Vagina (tissue), 2 donors: ENCODE measurements at regions not wholly inside any gene's neighbourhood (a gene's known extent, or its start where the extent isn't known, plus 50 kb on each side); places are given as distances from the start of the nearest gene placed in this dataset.

Source experiments
- DNase-seq, 2 donors: peaks; one replicate each; pipeline ENCODE4 v3.0.0-alpha.2; 2017; ENCODE audit errors: extremely low spot score in 2 of 2
- H3K27ac ChIP-seq: fragments of 200-600 bp; sonication (generic); one replicate; pipeline ENCODE4 v1.5.1; 2019
- H3K27me3 ChIP-seq: fragments of 200-600 bp; sonication (generic); one replicate; pipeline ENCODE4 v1.5.1; 2019
- H3K36me3 ChIP-seq, 2 donors: fragments of 200-600 bp; sonication (generic); one replicate each; pipeline ENCODE4 v1.5.1; 2017 to 2019
- H3K4me1 ChIP-seq: fragments of 200-600 bp; sonication (generic); one replicate; pipeline ENCODE4 v1.5.1; 2019
- H3K4me3 ChIP-seq, 2 donors: fragments of 200-600 bp; sonication (generic); 1 replicate in 1 of 2; 2 replicates in 1 of 2; pipeline ENCODE4 v1.5.1; 2016 to 2019
- H3K9me3 ChIP-seq: fragments of 200-600 bp; sonication (generic); one replicate; pipeline ENCODE4 v1.5.1; 2019
- POLR2A ChIP-seq, 2 donors: fragments of 450-650 bp; IDR thresholded peaks; one replicate each; pipeline ENCODE4 v1.6.1; 2017; ENCODE audit warnings: antibody characterized with exemption in 2 of 2, mild to moderate bottlenecking in 2 of 2, moderate library complexity in 2 of 2
- POLR2AphosphoS5 ChIP-seq, 2 donors: sonication (generic); formaldehyde crosslinking; IDR thresholded peaks; one replicate each; pipeline ENCODE4 v1.9.0; 2017; ENCODE audit warnings: antibody characterized with exemption in 2 of 2, mild to moderate bottlenecking in 2 of 2, low read depth in 1 of 2; ENCODE audit not compliant: insufficient read depth in 1 of 2
- intact Hi-C: fragments of 100-400 bp; cut with DNase I; formaldehyde crosslinking; loops from one replicate; pipeline ENCODE4 v1.15.1; 2023
- TF ChIP-seq, protein P1 (sequence below), 3 experiments: fragments of 450-650 bp in 2 of 3; fragments of 200-600 bp in 1 of 3; sonication (generic) in 1 of 3; IDR thresholded peaks; one replicate each; pipeline ENCODE4 v1.5.1; 2017 to 2019; ENCODE audit warnings: antibody characterized with exemption in 3 of 3, mild to moderate bottlenecking in 2 of 3, moderate library complexity in 2 of 3

DNA sequence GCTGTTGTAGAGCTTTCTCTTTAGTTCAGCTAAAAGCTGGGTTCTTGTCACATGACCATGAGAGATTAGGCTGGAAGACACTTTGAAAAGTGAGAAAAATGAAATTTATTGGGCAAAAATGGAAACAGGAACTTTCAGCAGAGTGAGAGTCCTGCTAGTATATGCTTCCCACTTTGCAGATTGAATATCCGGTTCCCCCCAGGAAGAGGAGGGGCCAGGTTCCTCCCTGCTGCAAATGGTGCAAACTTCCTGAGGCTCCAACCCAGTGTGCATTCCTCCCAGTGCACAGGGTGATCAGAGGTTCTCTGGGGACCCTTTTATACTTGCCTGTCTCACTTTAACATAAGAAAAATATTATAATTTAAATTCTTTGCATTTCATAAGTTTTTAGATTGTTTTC lies 119.9 kb upstream of the SPIN4 start:
- intact Hi-C loops: no loop called here
- Histone ChIP-seq H3K27me3 (no peaks in the 10 kb centered on the region), H3K9me3 (peaks cover 15% of the 10 kb centered on the region)

DNA sequence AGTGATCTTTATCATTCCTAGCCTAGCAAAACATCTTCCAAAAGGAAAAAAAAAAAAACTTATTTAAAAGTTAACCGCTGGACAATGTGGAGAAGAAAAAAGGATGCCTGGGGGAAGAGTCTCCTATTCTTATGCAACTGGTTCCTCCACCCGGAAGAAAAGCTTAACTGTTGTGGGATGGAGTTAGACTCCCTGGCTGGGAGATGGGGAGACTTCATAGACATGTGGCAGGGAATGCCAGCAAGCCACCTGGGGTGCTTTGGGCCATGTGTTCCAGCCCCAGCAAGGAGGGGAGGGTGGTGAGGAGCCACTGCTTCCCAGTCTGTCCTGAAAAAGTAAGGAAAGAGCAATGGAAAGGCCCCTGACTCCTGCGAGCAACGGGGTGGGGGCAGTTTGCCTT lies 119.4 kb upstream of the SPIN4 start:
- no peaks in the 10 kb centered on the region for H3K36me3 ChIP-seq
- H3K9me3 ChIP-seq: peaks cover 15% of the 10 kb centered on the region
- no peak overlapping the region for H3K27ac ChIP-seq
- DNase-seq: no peak
- H3K4me1 ChIP-seq: no peaks in the 10 kb centered on the region
- no peak for TF ChIP-seq POLR2A (IDR thresholded peaks at IDR 0.05)
- TF ChIP-seq, protein P1, sequence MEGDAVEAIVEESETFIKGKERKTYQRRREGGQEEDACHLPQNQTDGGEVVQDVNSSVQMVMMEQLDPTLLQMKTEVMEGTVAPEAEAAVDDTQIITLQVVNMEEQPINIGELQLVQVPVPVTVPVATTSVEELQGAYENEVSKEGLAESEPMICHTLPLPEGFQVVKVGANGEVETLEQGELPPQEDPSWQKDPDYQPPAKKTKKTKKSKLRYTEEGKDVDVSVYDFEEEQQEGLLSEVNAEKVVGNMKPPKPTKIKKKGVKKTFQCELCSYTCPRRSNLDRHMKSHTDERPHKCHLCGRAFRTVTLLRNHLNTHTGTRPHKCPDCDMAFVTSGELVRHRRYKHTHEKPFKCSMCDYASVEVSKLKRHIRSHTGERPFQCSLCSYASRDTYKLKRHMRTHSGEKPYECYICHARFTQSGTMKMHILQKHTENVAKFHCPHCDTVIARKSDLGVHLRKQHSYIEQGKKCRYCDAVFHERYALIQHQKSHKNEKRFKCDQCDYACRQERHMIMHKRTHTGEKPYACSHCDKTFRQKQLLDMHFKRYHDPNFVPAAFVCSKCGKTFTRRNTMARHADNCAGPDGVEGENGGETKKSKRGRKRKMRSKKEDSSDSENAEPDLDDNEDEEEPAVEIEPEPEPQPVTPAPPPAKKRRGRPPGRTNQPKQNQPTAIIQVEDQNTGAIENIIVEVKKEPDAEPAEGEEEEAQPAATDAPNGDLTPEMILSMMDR (IDR thresholded peaks at IDR 0.05): no peak
- TF ChIP-seq POLR2AphosphoS5 (IDR thresholded peaks at IDR 0.05; ENCODE audit: insufficient read depth in 1 of 2, low read depth in 1 of 2): no peak
- no peaks in the 10 kb centered on the region for H3K27me3 ChIP-seq
- H3K4me3 ChIP-seq: no peak overlapping the region
- intact Hi-C loops: no loop called here

More for the DNA sequence above, 119.9 kb upstream of the SPIN4 start:
- Histone ChIP-seq H3K4me3 (no peak overlapping the region), H3K36me3 (no peaks in the 10 kb centered on the region), H3K4me1 (no peaks in the 10 kb centered on the region), H3K27ac (no peak overlapping the region)
- TF ChIP-seq POLR2A (IDR thresholded peaks at IDR 0.05): no peak
- TF ChIP-seq, protein P1 (IDR thresholded peaks at IDR 0.05): no peak
- no peak for TF ChIP-seq POLR2AphosphoS5 (IDR thresholded peaks at IDR 0.05; ENCODE audit: insufficient read depth in 1 of 2, low read depth in 1 of 2)
- no peak for DNase-seq

DNA sequence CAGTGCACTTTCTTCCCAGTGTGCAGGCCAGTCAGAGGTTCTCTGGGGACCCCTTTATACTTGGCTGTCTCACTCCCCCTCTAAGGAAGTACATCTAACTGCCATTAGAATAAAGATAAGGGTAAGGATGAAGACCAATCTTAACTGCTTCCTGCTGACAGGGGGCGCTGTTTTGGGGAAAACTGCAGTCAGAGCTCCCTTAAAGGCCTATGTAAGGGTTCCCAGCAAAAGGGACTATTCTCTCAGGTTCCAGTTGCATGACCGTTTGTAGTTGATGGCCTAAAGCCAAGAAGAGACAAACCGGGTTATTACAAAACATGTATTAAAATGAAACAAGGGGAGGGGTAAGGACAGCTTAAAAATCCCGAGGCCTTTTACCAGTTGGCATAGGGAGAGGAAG lies 115.6 kb upstream of the SPIN4 start:
- Histone ChIP-seq H3K4me1 (no peaks in the 10 kb centered on the region), H3K36me3 (no peaks in the 10 kb centered on the region), H3K9me3 (peaks cover 4% of the 10 kb centered on the region), H3K4me3 (no peak overlapping the region), H3K27me3 (no peaks in the 10 kb centered on the region), H3K27ac (no peak overlapping the region)
- DNase-seq: no peak
- intact Hi-C loops: no loop called here
- TF ChIP-seq, protein P1 (IDR thresholded peaks at IDR 0.05): no peak
- no peak for TF ChIP-seq POLR2A (IDR thresholded peaks at IDR 0.05)
- no peak for TF ChIP-seq POLR2AphosphoS5 (IDR thresholded peaks at IDR 0.05; ENCODE audit: insufficient read depth in 1 of 2, low read depth in 1 of 2)

DNA sequence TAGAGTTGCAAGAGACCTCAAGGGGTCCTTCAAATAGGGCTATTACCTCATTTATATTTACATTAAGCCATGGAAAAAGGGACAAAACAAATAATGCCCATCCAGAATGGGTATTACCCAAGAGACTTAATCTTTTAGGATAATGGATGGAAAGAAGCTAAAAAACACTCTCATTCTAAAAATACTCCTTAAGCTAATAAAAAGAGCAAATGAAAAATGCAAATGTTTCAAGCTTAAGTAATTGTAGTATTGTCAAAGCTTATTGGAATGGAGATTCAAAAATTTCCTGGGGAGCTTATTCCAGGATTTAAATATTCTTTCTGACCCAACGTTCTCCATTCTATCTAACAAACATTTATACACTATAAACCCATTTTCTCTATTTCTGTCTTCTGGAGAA lies 107.8 kb upstream of the SPIN4 start:
- intact Hi-C loops: no loop called here

DNA sequence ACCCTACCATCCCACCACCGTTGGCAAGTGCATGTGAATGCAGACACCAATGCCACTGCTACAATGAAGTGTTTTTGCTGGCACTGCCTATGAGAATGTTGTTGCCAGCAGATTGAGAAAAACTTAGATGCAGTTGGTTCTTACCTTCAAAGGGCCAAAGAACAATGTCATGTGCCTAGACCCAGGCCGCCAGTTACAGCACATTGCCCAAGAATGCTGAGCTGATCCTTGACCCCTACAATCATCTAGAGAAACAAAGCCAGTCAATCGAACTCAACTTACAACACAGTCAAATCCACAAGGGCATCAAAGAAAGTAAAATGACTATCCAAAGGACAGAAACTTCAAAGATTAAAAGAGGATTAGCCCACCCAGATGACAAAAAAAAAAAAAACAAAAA lies 102.4 kb upstream of the SPIN4 start:
- no peaks in the 10 kb centered on the region for H3K4me1 ChIP-seq
- no peaks in the 10 kb centered on the region for H3K9me3 ChIP-seq
- H3K27me3 ChIP-seq: no peaks in the 10 kb centered on the region
- intact Hi-C loops: no loop called here
- no peak for DNase-seq
- peaks cover 0 to 3% of the 10 kb centered on the region in 2 donors for H3K36me3 ChIP-seq
- no peak overlapping the region for H3K27ac ChIP-seq
- TF ChIP-seq POLR2AphosphoS5 (IDR thresholded peaks at IDR 0.05; ENCODE audit: insufficient read depth in 1 of 2, low read depth in 1 of 2): no peak
- TF ChIP-seq, protein P1 (IDR thresholded peaks at IDR 0.05): no peak
- TF ChIP-seq POLR2A (IDR thresholded peaks at IDR 0.05): no peak
- no peak overlapping the region for H3K4me3 ChIP-seq

More for the DNA sequence above, 107.8 kb upstream of the SPIN4 start:
- Histone ChIP-seq H3K27me3 (no peaks in the 10 kb centered on the region), H3K27ac (no peak overlapping the region), H3K4me3 (no peak overlapping the region), H3K36me3 (no peaks in the 10 kb centered on the region), H3K9me3 (no peaks in the 10 kb centered on the region), H3K4me1 (no peaks in the 10 kb centered on the region)
- no peak for DNase-seq
- TF ChIP-seq POLR2AphosphoS5 (IDR thresholded peaks at IDR 0.05; ENCODE audit: insufficient read depth in 1 of 2, low read depth in 1 of 2) (no peak), POLR2A (IDR thresholded peaks at IDR 0.05) (no peak)
- TF ChIP-seq, protein P1 (IDR thresholded peaks at IDR 0.05): no peak
